ENCODE measurements at regions not wholly inside any gene's neighbourhood (a gene's known extent, or its start where the extent isn't known, plus 50 kb on each side); places are given as distances from the start of the nearest gene placed in this dataset.

DNA sequence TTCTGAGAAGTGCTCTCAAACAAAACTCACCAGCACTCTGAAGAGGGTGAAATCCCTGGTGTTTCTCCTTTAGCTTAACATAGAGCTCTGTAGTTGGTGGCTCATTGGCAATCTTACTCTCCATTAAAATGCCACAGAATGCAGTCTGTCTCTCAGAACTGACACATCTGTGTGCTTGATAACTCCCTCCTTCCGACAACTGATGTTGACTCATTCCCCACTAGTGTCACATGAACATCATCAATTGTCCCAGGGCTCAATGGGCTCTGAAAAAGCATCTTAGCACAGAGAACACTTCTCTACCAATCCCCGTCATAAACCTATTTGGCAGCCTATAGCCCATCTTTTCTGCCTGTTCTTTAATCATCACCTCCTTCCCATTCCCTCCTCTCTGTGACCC lies 133.2 kb upstream of the ZC3H11B start:
- CTCF ChIA-PET: no interaction called here
- TF ChIP-seq EZH2 (IDR thresholded peaks at IDR 0.05; ENCODE audit: low read length, unreplicated experiment): no peak
- Histone ChIP-seq H3K9ac (ENCODE audit: low read length) (no peak overlapping the region), H3K27ac (ENCODE audit: low read length) (no peak overlapping the region), H2AFZ (ENCODE audit: low read length) (no peak overlapping the region), H3K79me2 (ENCODE audit: low read length) (no peaks in the 10 kb centered on the region), H3K36me3 (ENCODE audit: low read depth, low read length) (no peaks in the 10 kb centered on the region), H3K4me1 (ENCODE audit: insufficient read depth, low read length) (no peaks in the 10 kb centered on the region), H3K9me2 (replicated peaks; ENCODE audit: low read length) (no peaks in the 10 kb centered on the region), H3K4me2 (ENCODE audit: low read length) (no peak overlapping the region), H4K20me1 (ENCODE audit: low read length) (no peaks in the 10 kb centered on the region), H3K27me3 (ENCODE audit: low read length) (no peaks in the 10 kb centered on the region), H3K4me3 (ENCODE audit: low read length) (no peak overlapping the region), H3K9me3 (ENCODE audit: low read length) (no peaks in the 10 kb centered on the region), H3F3A (ENCODE audit: low read length, unreplicated experiment) (no peaks in the 10 kb centered on the region)
- BruUV-seq (replicated peaks): no TSS peak
- ATAC-seq: no peak
- POLR2A ChIA-PET (ENCODE audit: unreplicated experiment): no interaction called here
- no peak for DNase-seq
- intact Hi-C loops (cut with micrococcal nuclease): no loop called here

- Histone ChIP-seq H3K9ac (ENCODE audit: low read length) (no peak overlapping the region), H3K9me2 (replicated peaks; ENCODE audit: low read length) (no peaks in the 10 kb centered on the region), H3F3A (ENCODE audit: low read length, unreplicated experiment) (no peaks in the 10 kb centered on the region), H3K4me1 (ENCODE audit: insufficient read depth, low read length) (no peaks in the 10 kb centered on the region), H3K9me3 (ENCODE audit: low read length) (no peaks in the 10 kb centered on the region), H3K36me3 (ENCODE audit: low read depth, low read length) (no peaks in the 10 kb centered on the region), H3K27ac (ENCODE audit: low read length) (no peak overlapping the region), H3K79me2 (ENCODE audit: low read length) (no peaks in the 10 kb centered on the region), H3K27me3 (ENCODE audit: low read length) (no peaks in the 10 kb centered on the region), H2AFZ (ENCODE audit: low read length) (no peak overlapping the region), H4K20me1 (ENCODE audit: low read length) (no peaks in the 10 kb centered on the region), H3K4me3 (ENCODE audit: low read length) (no peak overlapping the region), H3K4me2 (ENCODE audit: low read length) (no peak overlapping the region)
- DNase-seq: no peak
- POLR2A ChIA-PET (ENCODE audit: unreplicated experiment): no interaction called here
- TF ChIP-seq EZH2 (IDR thresholded peaks at IDR 0.05; ENCODE audit: low read length, unreplicated experiment) (no peak), CTCF (conservative IDR thresholded peaks at IDR 0.05; ENCODE audit: low read depth, low read length) (no peak), EZH2phosphoT487 (IDR thresholded peaks at IDR 0.05; ENCODE audit: borderline replicate concordance, low read length) (no peak)
- intact Hi-C loops (cut with micrococcal nuclease): no loop called here
- CTCF ChIA-PET: no interaction called here
- no TSS peak for BruUV-seq (replicated peaks)
- no peak for ATAC-seq
Observed at GRCh38 chr1:219744652-219745469, 132.0 kb upstream of the ZC3H11B start.

DNA sequence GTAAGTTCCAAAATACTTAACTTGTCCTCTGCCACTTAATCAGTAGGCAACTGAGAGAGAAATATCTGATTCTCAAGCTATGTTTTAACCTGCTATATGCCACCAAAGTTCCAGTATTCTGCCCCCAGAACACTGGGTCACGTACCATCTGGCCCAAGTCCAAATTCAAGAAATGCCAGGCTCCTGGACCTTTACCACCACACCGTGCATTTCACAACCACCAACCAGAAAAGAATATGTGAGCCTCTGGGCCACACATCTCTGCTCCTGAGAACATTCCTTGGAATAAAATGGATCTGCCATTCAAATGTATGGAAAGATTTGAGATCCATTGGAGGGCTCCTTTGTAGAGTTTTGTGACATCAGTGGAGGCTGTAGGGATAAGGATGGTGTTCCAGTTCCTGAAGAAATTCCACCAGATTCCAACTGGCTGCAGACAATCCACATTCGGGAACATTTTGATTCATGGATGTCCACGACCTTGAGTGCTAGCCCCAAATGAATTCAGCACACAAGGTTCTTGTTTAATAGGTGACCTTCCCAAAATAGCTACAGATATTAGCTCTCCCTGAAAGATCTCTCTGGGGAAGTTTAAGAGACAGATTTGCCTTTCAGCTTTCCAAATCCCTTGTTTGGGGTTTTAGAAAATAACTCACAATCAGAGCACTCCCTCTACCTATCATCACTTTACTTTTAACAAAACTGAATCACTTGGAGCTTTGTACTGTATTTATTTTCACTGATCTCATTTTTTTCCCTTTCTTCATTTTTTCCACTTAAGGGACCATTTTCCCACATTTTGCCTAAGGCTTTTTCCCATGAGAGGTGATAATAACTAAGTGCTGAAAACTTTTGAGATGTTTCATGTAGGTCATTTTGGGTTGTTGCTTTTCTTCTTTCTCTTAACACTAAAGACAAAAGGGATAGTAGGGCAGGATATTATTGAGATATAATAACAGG lies 128.4 kb upstream of the ZC3H11B start:
- Histone ChIP-seq H3F3A (ENCODE audit: low read length, unreplicated experiment) (no peaks in the 10 kb centered on the region), H3K9me3 (ENCODE audit: low read length) (no peaks in the 10 kb centered on the region), H3K27ac (ENCODE audit: low read length) (no peak overlapping the region), H4K20me1 (ENCODE audit: low read length) (no peaks in the 10 kb centered on the region), H2AFZ (ENCODE audit: low read length) (no peak overlapping the region), H3K27me3 (ENCODE audit: low read length) (no peaks in the 10 kb centered on the region), H3K4me3 (ENCODE audit: low read length) (no peak overlapping the region), H3K79me2 (ENCODE audit: low read length) (no peaks in the 10 kb centered on the region), H3K4me2 (ENCODE audit: low read length) (no peak overlapping the region), H3K36me3 (ENCODE audit: low read depth, low read length) (no peaks in the 10 kb centered on the region), H3K9me2 (replicated peaks; ENCODE audit: low read length) (0 out of 2 replicates have a peak, but pooled peaks cover 3% of the 10 kb centered on the region), H3K9ac (ENCODE audit: low read length) (no peak overlapping the region), H3K4me1 (ENCODE audit: insufficient read depth, low read length) (no peaks in the 10 kb centered on the region)
- TF ChIP-seq CTCF (conservative IDR thresholded peaks at IDR 0.05; ENCODE audit: low read depth, low read length): no peak
- TF ChIP-seq EZH2 (IDR thresholded peaks at IDR 0.05; ENCODE audit: low read length, unreplicated experiment): no peak
- TF ChIP-seq EZH2phosphoT487 (IDR thresholded peaks at IDR 0.05; ENCODE audit: borderline replicate concordance, low read length): no peak
- no peak for DNase-seq
- intact Hi-C loops (cut with micrococcal nuclease): no loop called here
- ATAC-seq: no peak
- CTCF ChIA-PET: no interaction called here
- BruUV-seq (replicated peaks): no TSS peak
- POLR2A ChIA-PET (ENCODE audit: unreplicated experiment): no interaction called here

All from PC-3 (cell line).